ENCODE measurements at regions not wholly inside any gene's neighbourhood (a gene's known extent, or its start where the extent isn't known, plus 50 kb on each side); places are given as distances from the start of the nearest gene placed in this dataset.

GRCh38 chr13:33723772-33724435 is 94.0 kb upstream of the RFC3 start:
- peak; percentile 71 for DNase-seq

GRCh38 chr13:33725340-33725739 is 92.6 kb upstream of the RFC3 start:
- DNase-seq, result no peak

- DNase-seq, result no peak
These were observed 90.5 kb upstream of the RFC3 start for GRCh38 chr13:33727297-33728083.

DNA sequence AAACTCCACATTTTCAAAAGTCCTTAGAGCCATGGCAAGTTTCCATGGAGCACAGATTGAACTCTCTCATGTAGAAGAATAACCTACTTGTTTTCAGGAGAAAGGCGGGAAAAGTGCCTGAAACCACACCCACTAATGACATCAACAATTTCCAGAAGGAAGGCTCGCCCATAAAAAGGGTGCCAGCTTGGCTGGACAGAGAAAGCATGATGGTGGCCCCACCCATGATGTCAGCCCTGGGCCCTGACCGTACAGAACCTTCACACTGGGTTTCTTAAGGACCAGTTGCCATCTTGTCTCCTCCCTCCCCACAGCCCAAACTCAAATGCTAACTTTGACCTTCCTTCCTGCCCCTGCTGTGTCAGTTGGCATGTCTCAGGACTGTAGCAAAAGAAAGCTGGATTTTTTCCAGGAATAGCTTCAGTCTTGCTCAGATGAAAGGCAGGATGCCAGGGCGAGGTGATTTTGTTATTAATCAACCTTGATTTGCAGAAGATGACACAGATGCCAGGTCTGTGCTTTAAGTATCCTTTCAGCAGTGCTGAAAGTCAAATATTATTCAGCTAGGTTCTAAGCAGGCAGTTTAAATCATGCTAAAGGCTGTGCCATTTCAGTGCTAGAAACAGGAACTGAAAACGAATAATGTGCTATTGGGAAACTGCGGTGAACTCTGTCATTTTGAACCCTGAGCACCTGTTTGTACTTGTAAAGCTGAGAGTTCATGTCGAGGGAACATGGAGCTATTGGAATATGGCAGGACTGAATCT is 89.5 kb upstream of the RFC3 start:
- DNase-seq, result no peak

DNA sequence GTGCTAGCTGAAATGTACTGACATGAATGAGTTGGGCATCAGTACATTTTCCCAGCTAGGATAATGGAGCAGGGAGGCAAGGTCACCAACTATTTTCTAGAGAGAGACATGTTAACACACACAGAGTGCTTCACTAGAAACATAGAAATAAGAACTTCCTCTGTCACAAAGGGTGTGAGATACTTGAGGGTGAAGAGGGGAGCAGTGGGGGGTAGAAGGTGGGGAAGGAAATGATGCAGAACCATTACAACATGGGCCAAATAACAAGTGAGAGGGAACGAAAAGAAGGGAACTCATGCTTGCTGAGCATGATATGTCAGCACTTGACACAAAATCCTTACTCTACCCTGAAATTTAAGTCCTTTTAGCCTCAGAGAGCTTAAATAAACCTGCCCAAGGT is 87.8 kb upstream of the RFC3 start:
- DNase-seq, result no peak

GRCh38 chr13:33730619-33731018 is 87.3 kb upstream of the RFC3 start:
- DNase-seq, result no peak

GRCh38 chr13:33735276-33735675 is 82.7 kb upstream of the RFC3 start:
- DNase-seq, result no peak

GRCh38 chr13:33739254-33739653 is 78.7 kb upstream of the RFC3 start:
- no peak for DNase-seq

GRCh38 chr13:33740134-33740538 is 77.8 kb upstream of the RFC3 start:
- no peak for DNase-seq

DNA sequence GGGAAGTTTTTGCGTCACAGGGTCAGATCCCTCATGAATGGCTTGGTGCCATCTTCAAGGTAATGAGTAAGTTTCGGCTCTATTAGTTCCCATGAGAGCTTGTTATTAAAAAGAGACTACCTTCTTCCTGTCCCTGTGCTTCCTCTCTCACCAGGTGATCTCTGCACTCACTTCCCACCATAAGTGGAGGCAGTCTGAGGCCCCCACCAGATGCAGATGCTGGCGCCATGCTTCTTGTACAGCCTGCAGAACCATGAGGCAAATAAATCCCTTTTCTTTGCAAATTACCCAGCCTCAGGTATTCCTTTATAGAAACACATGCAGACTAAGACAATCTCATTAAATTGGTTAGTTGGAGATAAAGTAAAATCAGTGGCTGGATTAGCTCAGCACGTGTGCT is 75.6 kb upstream of the RFC3 start:
- DNase-seq, result no peak

- DNase-seq, result no peak
These were observed 74.2 kb upstream of the RFC3 start for GRCh38 chr13:33743438-33744368.

- no peak for DNase-seq
These were observed 73.2 kb upstream of the RFC3 start for GRCh38 chr13:33744589-33745369.

GRCh38 chr13:33745370-33746324 is 72.3 kb upstream of the RFC3 start:
- no peak for DNase-seq

DNA sequence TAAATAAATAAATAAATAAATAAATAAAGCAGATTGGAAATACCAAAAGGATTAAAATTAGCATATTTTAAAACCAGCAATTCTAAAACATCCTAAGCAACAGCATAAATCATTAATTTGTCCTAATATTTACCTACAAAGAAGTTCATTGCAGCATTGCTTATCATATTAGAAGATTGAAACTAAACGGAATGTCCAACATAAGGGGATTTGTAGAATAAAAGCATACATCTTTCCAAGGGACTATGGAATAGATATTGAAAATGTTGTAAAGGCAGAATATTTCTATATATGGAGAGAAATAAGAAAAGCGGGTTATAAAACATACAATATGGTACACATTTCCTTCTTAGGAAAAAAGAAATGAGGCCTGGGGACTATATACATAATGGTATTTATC is 71.1 kb upstream of the RFC3 start:
- no peak for DNase-seq

GRCh38 chr13:33751151-33751550 is 66.8 kb upstream of the RFC3 start:
- no peak for DNase-seq

- DNase-seq, result no peak
These were observed 65.9 kb upstream of the RFC3 start for GRCh38 chr13:33752094-33752493.

- DNase-seq, result no peak
These were observed 65.4 kb upstream of the RFC3 start for GRCh38 chr13:33752597-33752996.

GRCh38 chr13:33756929-33757328 is 61.0 kb upstream of the RFC3 start:
- DNase-seq, result no peak

GRCh38 chr13:33757713-33758112 is 60.2 kb upstream of the RFC3 start:
- no peak for DNase-seq

GRCh38 chr13:33758113-33758512 is 59.8 kb upstream of the RFC3 start:
- DNase-seq, result no peak

DNA sequence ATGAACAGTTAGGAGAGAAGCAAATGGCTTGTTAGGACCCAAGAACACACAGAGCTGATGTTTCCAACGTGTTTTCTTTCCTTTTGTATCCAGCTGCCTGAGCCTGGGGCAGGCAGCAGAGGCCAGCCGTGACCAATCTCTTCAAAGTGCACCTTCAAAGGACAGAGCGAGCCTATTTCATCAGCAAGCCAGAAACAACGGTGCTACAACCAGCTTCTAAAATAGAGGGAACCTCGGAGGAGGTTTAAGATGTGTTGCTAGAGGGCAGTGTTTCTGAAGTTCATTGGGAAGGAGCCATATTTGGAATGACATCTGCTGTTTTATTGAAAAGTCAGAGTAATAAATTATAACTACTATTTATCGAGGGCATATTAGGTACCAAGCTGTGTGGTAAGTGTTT is 56.2 kb upstream of the RFC3 start:
- no peak for DNase-seq
